ENCODE measurements at regions not wholly inside any gene's neighbourhood (a gene's known extent, or its start where the extent isn't known, plus 50 kb on each side); places are given as distances from the start of the nearest gene placed in this dataset.

DNA sequence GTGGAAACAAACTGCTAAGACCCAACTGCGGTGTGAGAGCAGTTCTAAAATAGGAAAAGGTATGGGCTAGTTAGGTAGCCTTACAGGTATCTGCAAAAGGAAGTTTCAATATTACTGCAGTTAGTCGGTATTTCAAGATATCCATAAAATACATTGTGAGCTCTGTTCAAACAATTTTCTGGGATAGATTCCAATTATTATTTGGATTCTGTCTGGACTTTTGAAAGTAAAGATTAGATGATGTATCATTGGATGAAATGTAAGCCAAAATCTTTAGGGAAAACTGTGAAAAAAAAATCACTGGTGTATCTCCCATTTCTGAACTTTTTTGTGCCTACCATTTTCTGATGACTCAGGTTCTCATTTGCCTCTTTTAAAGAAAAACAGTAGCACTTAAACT lies 621.6 kb downstream of the CCER1 start:
- Histone ChIP-seq H3K36me3 (no peaks in the 10 kb centered on the region), H3K27me3 (ENCODE audit: low read depth) (no peaks in the 10 kb centered on the region), H3K4me3 (no peak overlapping the region), H3K4me1 (no peaks in the 10 kb centered on the region), H3K27ac (replicated peaks) (no peak overlapping the region), H3K9me3 (replicated peaks) (no peaks in the 10 kb centered on the region)
- intact Hi-C loops (cut with micrococcal nuclease) = no loop called here
- DNase-seq = no peak
- TF ChIP-seq, protein P1, sequence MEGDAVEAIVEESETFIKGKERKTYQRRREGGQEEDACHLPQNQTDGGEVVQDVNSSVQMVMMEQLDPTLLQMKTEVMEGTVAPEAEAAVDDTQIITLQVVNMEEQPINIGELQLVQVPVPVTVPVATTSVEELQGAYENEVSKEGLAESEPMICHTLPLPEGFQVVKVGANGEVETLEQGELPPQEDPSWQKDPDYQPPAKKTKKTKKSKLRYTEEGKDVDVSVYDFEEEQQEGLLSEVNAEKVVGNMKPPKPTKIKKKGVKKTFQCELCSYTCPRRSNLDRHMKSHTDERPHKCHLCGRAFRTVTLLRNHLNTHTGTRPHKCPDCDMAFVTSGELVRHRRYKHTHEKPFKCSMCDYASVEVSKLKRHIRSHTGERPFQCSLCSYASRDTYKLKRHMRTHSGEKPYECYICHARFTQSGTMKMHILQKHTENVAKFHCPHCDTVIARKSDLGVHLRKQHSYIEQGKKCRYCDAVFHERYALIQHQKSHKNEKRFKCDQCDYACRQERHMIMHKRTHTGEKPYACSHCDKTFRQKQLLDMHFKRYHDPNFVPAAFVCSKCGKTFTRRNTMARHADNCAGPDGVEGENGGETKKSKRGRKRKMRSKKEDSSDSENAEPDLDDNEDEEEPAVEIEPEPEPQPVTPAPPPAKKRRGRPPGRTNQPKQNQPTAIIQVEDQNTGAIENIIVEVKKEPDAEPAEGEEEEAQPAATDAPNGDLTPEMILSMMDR (IDR thresholded peaks at IDR 0.05; ENCODE audit: borderline replicate concordance) = no peak

DNA sequence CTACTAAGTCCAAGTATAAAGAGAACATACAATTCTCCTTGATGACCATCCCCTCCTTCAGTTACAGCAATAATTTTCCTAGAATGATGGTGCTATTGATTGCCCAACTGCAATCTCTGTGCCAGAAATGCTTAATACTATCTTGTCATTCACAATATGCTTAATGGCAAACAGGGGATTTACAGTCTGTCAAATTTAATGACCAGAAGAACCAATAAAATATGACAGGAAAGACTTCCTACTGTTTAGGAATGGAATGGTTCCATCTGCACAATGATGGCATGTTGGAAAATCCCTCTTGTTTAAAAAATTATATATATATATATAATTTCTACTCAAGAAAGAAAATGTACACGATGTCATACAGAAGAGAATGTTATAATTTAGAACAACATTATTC lies 623.2 kb downstream of the CCER1 start:
- TF ChIP-seq, protein P1 (IDR thresholded peaks at IDR 0.05; ENCODE audit: borderline replicate concordance) = no peak
- intact Hi-C loops (cut with micrococcal nuclease) = no loop called here
- H3K27me3 ChIP-seq (ENCODE audit: low read depth) = no peaks in the 10 kb centered on the region
- H3K27ac ChIP-seq (replicated peaks) = peak overlapping the region; percentile 14
- no peak for DNase-seq
- H3K9me3 ChIP-seq (replicated peaks) = no peaks in the 10 kb centered on the region
- no peak overlapping the region for H3K4me3 ChIP-seq
- H3K36me3 ChIP-seq = no peaks in the 10 kb centered on the region
- no peaks in the 10 kb centered on the region for H3K4me1 ChIP-seq

DNA sequence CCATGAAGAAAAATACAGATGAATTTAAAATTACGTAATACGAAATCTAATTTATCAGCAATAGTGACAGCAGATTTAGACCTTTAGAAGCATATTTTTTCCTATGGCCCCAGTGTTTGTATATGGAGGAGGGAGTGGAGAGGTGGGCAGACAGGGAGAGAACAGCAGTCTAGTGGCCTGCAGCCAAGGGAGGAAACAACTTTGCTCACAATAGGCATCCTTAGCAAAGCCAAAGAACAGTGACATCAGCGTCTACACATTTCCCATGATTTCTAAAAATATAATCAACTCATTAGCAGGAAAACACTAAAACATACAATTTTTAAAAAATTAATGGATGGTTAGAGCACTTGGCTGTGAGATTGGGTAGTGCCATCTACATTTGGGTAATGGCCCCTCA lies 622.6 kb upstream of the ATP2B1 start:
- Histone ChIP-seq H3K9me3 (replicated peaks) (no peaks in the 10 kb centered on the region), H3K4me1 (no peaks in the 10 kb centered on the region), H3K36me3 (no peaks in the 10 kb centered on the region), H3K27ac (replicated peaks) (peak overlapping the region; percentile 14), H3K27me3 (ENCODE audit: low read depth) (no peaks in the 10 kb centered on the region), H3K4me3 (no peak overlapping the region)
- intact Hi-C loops (cut with micrococcal nuclease) = no loop called here
- TF ChIP-seq, protein P1 (IDR thresholded peaks at IDR 0.05; ENCODE audit: borderline replicate concordance) = no peak
- peak; percentile 12 for DNase-seq

DNA sequence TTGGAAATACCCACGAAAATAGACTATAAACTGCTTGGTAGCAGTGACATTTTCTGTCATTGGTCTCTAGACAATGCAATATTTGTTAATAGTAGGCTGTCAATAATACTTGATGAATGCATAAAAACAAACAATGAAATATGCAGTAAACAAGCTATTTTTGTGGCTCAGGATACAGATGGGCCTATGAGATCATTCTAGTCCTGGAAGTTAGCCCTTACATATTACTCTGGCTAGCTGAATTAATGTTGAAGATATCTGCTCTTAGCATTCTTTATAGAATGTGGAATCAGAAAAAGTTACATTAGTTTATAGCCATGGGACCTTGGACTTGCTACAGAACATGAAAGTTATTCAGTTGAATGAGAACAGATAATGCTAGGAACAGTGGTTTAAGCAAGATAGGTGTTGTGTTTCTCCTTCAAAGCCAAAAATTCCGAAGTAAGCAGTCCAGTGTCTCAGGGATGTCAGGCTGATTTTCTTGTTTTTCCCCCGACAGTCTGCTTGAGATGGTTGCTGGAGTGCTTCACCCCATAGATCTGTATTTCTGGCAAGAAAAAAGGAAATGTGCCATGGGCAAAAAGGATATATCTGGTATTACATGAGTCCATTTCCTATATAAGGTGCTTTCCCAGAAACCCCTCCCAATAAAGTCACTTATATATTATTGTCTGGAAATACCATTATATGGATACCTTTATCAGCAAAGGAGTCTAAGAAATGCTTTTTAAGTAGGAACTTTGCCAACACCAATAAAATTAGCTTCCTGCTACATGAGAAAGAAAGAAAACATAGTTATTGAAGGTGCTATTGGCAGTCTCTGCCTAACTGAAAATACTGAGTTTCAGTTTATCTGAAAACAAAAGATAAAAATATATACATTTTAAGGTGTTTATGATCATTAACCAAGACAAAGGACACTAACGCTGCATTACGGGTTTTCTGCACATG lies 619.4 kb upstream of the ATP2B1 start:
- Histone ChIP-seq H3K27me3 (ENCODE audit: low read depth) (no peaks in the 10 kb centered on the region), H3K36me3 (no peaks in the 10 kb centered on the region), H3K4me1 (no peaks in the 10 kb centered on the region), H3K9me3 (replicated peaks) (no peaks in the 10 kb centered on the region), H3K27ac (replicated peaks) (peak overlapping the region; percentile 1), H3K4me3 (no peak overlapping the region)
- intact Hi-C loops (cut with micrococcal nuclease) = no loop called here
- TF ChIP-seq, protein P1 (IDR thresholded peaks at IDR 0.05; ENCODE audit: borderline replicate concordance) = no peak
- no peak for DNase-seq

DNA sequence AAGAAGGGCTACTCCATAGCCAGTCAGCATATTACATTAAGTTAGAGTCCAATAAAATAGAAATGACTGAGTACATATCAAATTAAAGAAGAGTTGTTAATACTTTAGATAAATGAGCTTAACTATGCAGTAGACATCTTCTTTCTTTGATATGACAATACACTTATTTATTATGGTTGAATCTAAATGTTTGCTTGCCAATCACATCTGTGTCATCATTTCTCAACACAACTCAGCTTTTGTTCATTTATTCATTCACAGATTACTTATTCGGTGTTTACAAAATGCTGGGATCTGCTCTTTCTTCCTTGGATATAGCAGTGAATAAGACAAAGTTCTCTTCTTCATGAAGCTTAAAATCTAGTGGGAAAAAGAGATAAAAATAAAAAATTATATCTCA lies 614.6 kb upstream of the ATP2B1 start:
- H3K4me1 ChIP-seq = no peaks in the 10 kb centered on the region
- no peaks in the 10 kb centered on the region for H3K9me3 ChIP-seq (replicated peaks)
- no peak overlapping the region for H3K27ac ChIP-seq (replicated peaks)
- no peak for DNase-seq
- H3K27me3 ChIP-seq (ENCODE audit: low read depth) = no peaks in the 10 kb centered on the region
- no peaks in the 10 kb centered on the region for H3K36me3 ChIP-seq
- TF ChIP-seq, protein P1 (IDR thresholded peaks at IDR 0.05; ENCODE audit: borderline replicate concordance) = no peak
- intact Hi-C loops (cut with micrococcal nuclease) = no loop called here
- H3K4me3 ChIP-seq = no peak overlapping the region

Measured in left ventricle myocardium inferior (tissue), 1 donor.